HCT116 (cell line): ENCODE measurements at regions not wholly inside any gene's neighbourhood (a gene's known extent, or its start where the extent isn't known, plus 50 kb on each side); places are given as distances from the start of the nearest gene placed in this dataset.

Experiments used
- ATAC-seq: fragments of 200-7000 bp; cut with Tn5 transposase; 2 replicates; pipeline ENCODE4 v1.9.1; 2020; ENCODE audit warnings: mild to moderate bottlenecking, moderate library complexity
- BruUV-seq: library from RNA; stranded (reverse); fragments of 400-500 nt; replicated peaks from 2 replicates; lab custom pipeline; 2021; lab: Mats Ljungman, UMichigan
- CTCF ChIA-PET: fragments of 300-600 bp; sonication (Branson Sonifier 250); formaldehyde crosslinking; loops from one replicate; lab custom pipeline; 2021; ENCODE audit warnings: antibody characterized with exemption; lab: Charles Lee
- POLR2A ChIA-PET: fragments of 300-600, 350-600 bp; sonication (Branson Sonifier 250); formaldehyde crosslinking; loops from one replicate; lab custom pipeline; 2021; ENCODE audit warnings: antibody characterized with exemption; lab: Charles Lee
- RAD21 ChIA-PET, 2 experiments: fragments of 300-600 bp; sonication (Branson Sonifier 250); formaldehyde crosslinking; loops; one replicate each; lab custom pipeline; 2023; ENCODE audit warnings: low total read pairs in 2 of 2; ENCODE audit not compliant: uncharacterized antibody in 2 of 2, unreplicated experiment in 2 of 2, low non-redundant PET in 1 of 2; lab: Charles Lee
- DNase-seq: peaks from one replicate; pipeline ENCODE4 v3.0.0-alpha.2; 2010; ENCODE audit warnings: low read depth, low spot score
- H2AFZ ChIP-seq: fragments of 200-600 bp; shearing (Covaris generic), sonication (generic); 2 replicates; pipeline ENCODE4 v1.6.1; 2017; ENCODE audit warnings: low read depth, mixed run types, mixed read lengths, antibody characterized with exemption, low read length; ENCODE audit not compliant: poor library complexity, severe bottlenecking
- H3K27ac ChIP-seq: 2 replicates; pipeline ENCODE4 v1.5.1; 2012; ENCODE audit warnings: low read depth, low read length
- H3K27me3 ChIP-seq: fragments of 200-600 bp; sonication (generic); 2 replicates; pipeline ENCODE4 v1.6.1; 2016; ENCODE audit warnings: mixed run types, low read length, mixed read lengths; ENCODE audit not compliant: insufficient read depth
- H3K36me3 ChIP-seq, 2 experiments: fragments of 200-500 bp in 1 of 2; fragments of 200-600 bp in 1 of 2; sonication (Bioruptor generic) in 1 of 2; sonication (generic) in 1 of 2; 2 replicates each; pipeline versions ENCODE4 v1.5.1 to v1.6.1; 2014 to 2016; ENCODE audit warnings: low read length in 2 of 2, inconsistent platforms in 1 of 2, mixed read lengths in 1 of 2, mixed run types in 1 of 2; ENCODE audit not compliant: insufficient read depth in 2 of 2, control insufficient read depth in 1 of 2
- H3K4me1 ChIP-seq, 2 experiments: fragments of 200-600 bp in 1 of 2; sonication (generic) in 1 of 2; 2 replicates each; pipeline versions ENCODE4 v1.5.1 to v1.6.1; 2012 to 2017; ENCODE audit warnings: low read length in 2 of 2, inconsistent platforms in 1 of 2, mild to moderate bottlenecking in 1 of 2, mixed read lengths in 1 of 2, mixed run types in 1 of 2, moderate library complexity in 1 of 2; ENCODE audit not compliant: insufficient read depth in 2 of 2, control insufficient read depth in 1 of 2
- H3K4me2 ChIP-seq: fragments of 200-600 bp; sonication (generic); 2 replicates; pipeline ENCODE4 v1.6.1; 2017; ENCODE audit warnings: mixed run types, low read length, mixed read lengths
- H3K4me3 ChIP-seq, 2 experiments: fragments of 200-600 bp in 1 of 2; sonication (generic) in 1 of 2; replicated peaks in 1 of 2; 2 replicates each; pipeline ENCODE4 v1.5.1; 2011 to 2016; ENCODE audit warnings: low read length in 2 of 2, control low read depth in 1 of 2, low read depth in 1 of 2, mild to moderate bottlenecking in 1 of 2, mixed read lengths in 1 of 2, mixed run types in 1 of 2
- H3K79me2 ChIP-seq: fragments of 200-600 bp; sonication (generic); 2 replicates; pipeline ENCODE4 v1.6.1; 2017; ENCODE audit warnings: mild to moderate bottlenecking, mixed run types, low read length, moderate library complexity, mixed read lengths; ENCODE audit not compliant: insufficient read depth
- H3K9ac ChIP-seq: fragments of 200-600 bp; sonication (generic); 2 replicates; pipeline ENCODE4 v1.6.1; 2016; ENCODE audit warnings: low read length, mixed read lengths
- H3K9me2 ChIP-seq: fragments of 200-600 bp; sonication (generic), shearing (Covaris generic); 2 replicates; pipeline ENCODE4 v1.6.1; 2017; ENCODE audit warnings: mixed run types, mild to moderate bottlenecking, moderate library complexity; ENCODE audit not compliant: insufficient read depth
- H3K9me3 ChIP-seq, 2 experiments: fragments of 200-500 bp in 1 of 2; fragments of 200-600 bp in 1 of 2; sonication (Bioruptor generic) in 1 of 2; sonication (generic) in 1 of 2; 2 replicates each; pipeline ENCODE4 v1.6.1; 2014 to 2017; ENCODE audit warnings: low read length in 2 of 2, mixed read lengths in 2 of 2, inconsistent platforms in 1 of 2, low read depth in 1 of 2, mild to moderate bottlenecking in 1 of 2, mixed run types in 1 of 2, moderate library complexity in 1 of 2; ENCODE audit not compliant: control insufficient read depth in 1 of 2, insufficient read depth in 1 of 2
- H4K20me1 ChIP-seq: fragments of 200-600 bp; sonication (generic), shearing (Covaris generic); 2 replicates; pipeline ENCODE4 v1.6.1; 2017; ENCODE audit warnings: mixed run types, mild to moderate bottlenecking, moderate library complexity; ENCODE audit not compliant: insufficient read depth
- CEBPB ChIP-seq: IDR thresholded peaks from 2 replicates; pipeline ENCODE4 v1.6.1; 2012; ENCODE audit warnings: low read depth
- EZH2 ChIP-seq: fragments of 200-600 bp; sonication (generic); IDR thresholded peaks from 2 replicates; pipeline ENCODE4 v1.6.1; 2017; ENCODE audit warnings: antibody characterized with exemption, mixed run types
- EZH2phosphoT487 ChIP-seq: fragments of 200-600 bp; IDR thresholded peaks from 2 replicates; pipeline ENCODE4 v1.6.1; 2018; ENCODE audit warnings: antibody characterized with exemption, borderline replicate concordance
- FOSL1 ChIP-seq: IDR thresholded peaks from 2 replicates; pipeline ENCODE4 v1.6.1; 2012; ENCODE audit warnings: low read depth
- JUND ChIP-seq: IDR thresholded peaks from 2 replicates; pipeline ENCODE4 v1.6.1; 2012
- RAD21 ChIP-seq: IDR thresholded peaks from 2 replicates; pipeline ENCODE4 v1.6.1; 2012; ENCODE audit warnings: low read depth, mild to moderate bottlenecking
- YY1 ChIP-seq: IDR thresholded peaks from 2 replicates; pipeline ENCODE4 v1.6.1; 2011; ENCODE audit warnings: low read length, low read depth, moderate library complexity, mild to moderate bottlenecking; ENCODE audit not compliant: insufficient replicate concordance; ENCODE audit errors: extremely low read depth
- ZFX ChIP-seq: fragments of 450-650 bp; IDR thresholded peaks from 2 replicates; pipeline ENCODE4 v1.6.1; 2017
- ZNF274 ChIP-seq: fragments of 200-500 bp; sonication (Bioruptor generic); IDR thresholded peaks from 2 replicates; pipeline ENCODE4 v1.6.1; 2014; ENCODE audit warnings: mild to moderate bottlenecking, low read depth, low read length, inconsistent platforms
- intact Hi-C: fragments of 100-400 bp; cut with micrococcal nuclease; formaldehyde crosslinking; loops from 2 replicates; pipeline ENCODE4 v1.10.0; 2022
- TF ChIP-seq, protein P1 (sequence below): IDR thresholded peaks from 2 replicates; pipeline ENCODE4 v1.6.1; 2012
- TF ChIP-seq, protein P2 (sequence below): IDR thresholded peaks from 2 replicates; pipeline ENCODE4 v1.6.1; 2012
- TF ChIP-seq, protein P3 (sequence below): IDR thresholded peaks from 2 replicates; pipeline ENCODE4 v1.6.1; 2012; ENCODE audit warnings: low read depth
- TF ChIP-seq, protein P4 (sequence below): IDR thresholded peaks from 2 replicates; pipeline ENCODE4 v1.6.1; 2011; ENCODE audit warnings: mild to moderate bottlenecking, low read length, moderate library complexity; ENCODE audit not compliant: insufficient replicate concordance; ENCODE audit errors: extremely low read depth

DNA sequence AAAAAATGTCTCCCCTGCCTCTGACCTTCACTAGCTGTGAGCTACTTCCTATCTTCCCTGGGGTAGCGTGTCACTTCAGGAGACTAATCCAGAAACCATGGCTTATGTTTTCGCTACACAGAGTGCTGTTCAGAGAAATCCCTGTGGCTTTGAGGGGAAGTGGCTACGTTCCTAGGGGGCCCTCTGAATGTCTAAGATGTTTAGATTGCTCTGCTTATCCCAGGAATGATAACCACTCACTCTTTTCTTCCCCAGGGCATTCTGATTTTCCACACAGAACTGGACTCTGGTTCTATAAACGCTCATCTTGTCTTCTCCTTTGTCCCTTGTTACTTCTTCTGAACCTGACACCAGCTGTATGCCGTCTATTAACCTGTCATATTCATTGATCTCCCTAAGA, 572.5 kb downstream of the OLFM4 start:
- H3K9me3 ChIP-seq, result peaks cover 11 to 14% of the 10 kb centered on the region in 2 experiments; a peak in 2 of 4 replicates
- no peaks in the 10 kb centered on the region for H4K20me1 ChIP-seq
- no TSS peak for BruUV-seq
- no peak overlapping the region for H3K4me3 ChIP-seq
- no peaks in the 10 kb centered on the region for H3K9me2 ChIP-seq
- no peak for ATAC-seq
- TF ChIP-seq EZH2, result no peak
- TF ChIP-seq ZFX, result no peak
- TF ChIP-seq, protein P1, sequence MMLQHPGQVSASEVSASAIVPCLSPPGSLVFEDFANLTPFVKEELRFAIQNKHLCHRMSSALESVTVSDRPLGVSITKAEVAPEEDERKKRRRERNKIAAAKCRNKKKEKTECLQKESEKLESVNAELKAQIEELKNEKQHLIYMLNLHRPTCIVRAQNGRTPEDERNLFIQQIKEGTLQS, result no peak
- TF ChIP-seq YY1, result no peak
- TF ChIP-seq JUND, result no peak
- TF ChIP-seq, protein P2, sequence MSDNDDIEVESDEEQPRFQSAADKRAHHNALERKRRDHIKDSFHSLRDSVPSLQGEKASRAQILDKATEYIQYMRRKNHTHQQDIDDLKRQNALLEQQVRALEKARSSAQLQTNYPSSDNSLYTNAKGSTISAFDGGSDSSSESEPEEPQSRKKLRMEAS, result no peak
- TF ChIP-seq, protein P3, sequence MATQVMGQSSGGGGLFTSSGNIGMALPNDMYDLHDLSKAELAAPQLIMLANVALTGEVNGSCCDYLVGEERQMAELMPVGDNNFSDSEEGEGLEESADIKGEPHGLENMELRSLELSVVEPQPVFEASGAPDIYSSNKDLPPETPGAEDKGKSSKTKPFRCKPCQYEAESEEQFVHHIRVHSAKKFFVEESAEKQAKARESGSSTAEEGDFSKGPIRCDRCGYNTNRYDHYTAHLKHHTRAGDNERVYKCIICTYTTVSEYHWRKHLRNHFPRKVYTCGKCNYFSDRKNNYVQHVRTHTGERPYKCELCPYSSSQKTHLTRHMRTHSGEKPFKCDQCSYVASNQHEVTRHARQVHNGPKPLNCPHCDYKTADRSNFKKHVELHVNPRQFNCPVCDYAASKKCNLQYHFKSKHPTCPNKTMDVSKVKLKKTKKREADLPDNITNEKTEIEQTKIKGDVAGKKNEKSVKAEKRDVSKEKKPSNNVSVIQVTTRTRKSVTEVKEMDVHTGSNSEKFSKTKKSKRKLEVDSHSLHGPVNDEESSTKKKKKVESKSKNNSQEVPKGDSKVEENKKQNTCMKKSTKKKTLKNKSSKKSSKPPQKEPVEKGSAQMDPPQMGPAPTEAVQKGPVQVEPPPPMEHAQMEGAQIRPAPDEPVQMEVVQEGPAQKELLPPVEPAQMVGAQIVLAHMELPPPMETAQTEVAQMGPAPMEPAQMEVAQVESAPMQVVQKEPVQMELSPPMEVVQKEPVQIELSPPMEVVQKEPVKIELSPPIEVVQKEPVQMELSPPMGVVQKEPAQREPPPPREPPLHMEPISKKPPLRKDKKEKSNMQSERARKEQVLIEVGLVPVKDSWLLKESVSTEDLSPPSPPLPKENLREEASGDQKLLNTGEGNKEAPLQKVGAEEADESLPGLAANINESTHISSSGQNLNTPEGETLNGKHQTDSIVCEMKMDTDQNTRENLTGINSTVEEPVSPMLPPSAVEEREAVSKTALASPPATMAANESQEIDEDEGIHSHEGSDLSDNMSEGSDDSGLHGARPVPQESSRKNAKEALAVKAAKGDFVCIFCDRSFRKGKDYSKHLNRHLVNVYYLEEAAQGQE, result no peak
- no peak for TF ChIP-seq ZNF274
- TF ChIP-seq CEBPB, result no peak
- TF ChIP-seq FOSL1, result no peak
- no peak for TF ChIP-seq RAD21
- TF ChIP-seq, protein P4, sequence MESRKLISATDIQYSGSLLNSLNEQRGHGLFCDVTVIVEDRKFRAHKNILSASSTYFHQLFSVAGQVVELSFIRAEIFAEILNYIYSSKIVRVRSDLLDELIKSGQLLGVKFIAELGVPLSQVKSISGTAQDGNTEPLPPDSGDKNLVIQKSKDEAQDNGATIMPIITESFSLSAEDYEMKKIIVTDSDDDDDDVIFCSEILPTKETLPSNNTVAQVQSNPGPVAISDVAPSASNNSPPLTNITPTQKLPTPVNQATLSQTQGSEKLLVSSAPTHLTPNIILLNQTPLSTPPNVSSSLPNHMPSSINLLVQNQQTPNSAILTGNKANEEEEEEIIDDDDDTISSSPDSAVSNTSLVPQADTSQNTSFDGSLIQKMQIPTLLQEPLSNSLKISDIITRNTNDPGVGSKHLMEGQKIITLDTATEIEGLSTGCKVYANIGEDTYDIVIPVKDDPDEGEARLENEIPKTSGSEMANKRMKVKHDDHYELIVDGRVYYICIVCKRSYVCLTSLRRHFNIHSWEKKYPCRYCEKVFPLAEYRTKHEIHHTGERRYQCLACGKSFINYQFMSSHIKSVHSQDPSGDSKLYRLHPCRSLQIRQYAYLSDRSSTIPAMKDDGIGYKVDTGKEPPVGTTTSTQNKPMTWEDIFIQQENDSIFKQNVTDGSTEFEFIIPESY, result no peak
- TF ChIP-seq EZH2phosphoT487, result no peak
- TF ChIP-seq, all 23 proteins: peak for 0
- no peak for DNase-seq
- Histone ChIP-seq H3K36me3 (no peaks in the 10 kb centered on the region), H3K27me3 (no peaks in the 10 kb centered on the region), H3K4me2 (no peak overlapping the region), H3K9ac (no peak overlapping the region), H2AFZ (no peak overlapping the region), H3K27ac (no peak overlapping the region), H3K79me2 (no peaks in the 10 kb centered on the region), H3K4me1 (no peaks in the 10 kb centered on the region)
- ChIA-PET CTCF (no interaction called here), RAD21 (no interaction called here), POLR2A (no interaction called here)
- intact Hi-C loops, result no loop called here
